ENCODE measurements at regions not wholly inside any gene's neighbourhood (a gene's known extent, or its start where the extent isn't known, plus 50 kb on each side); places are given as distances from the start of the nearest gene placed in this dataset.
A peak's percentile ranks its signal among the peaks of the same experiment; 100 is the strongest.
"Not testable (repeated sequence)": the region's sequence is repeated elsewhere in the genome, so short reads cannot be mapped to it uniquely, and the experiment has no call there.

GRCh38 chr13:59391696-59392095, 772.0 kb downstream of the DIAPH3 start:
- peak; percentile 73 for DNase-seq

- no peak for DNase-seq
Observed at GRCh38 chr13:59392328-59392727, 771.4 kb downstream of the DIAPH3 start.

GRCh38 chr13:59394496-59394895, 769.2 kb downstream of the DIAPH3 start:
- no peak for DNase-seq

- DNase-seq = peak; percentile 29
Observed at GRCh38 chr13:59398127-59398526, 765.6 kb downstream of the DIAPH3 start.

GRCh38 chr13:59398661-59399060, 765.1 kb downstream of the DIAPH3 start:
- no peak for DNase-seq

GRCh38 chr13:59399513-59399912, 764.2 kb downstream of the DIAPH3 start:
- no peak for DNase-seq

GRCh38 chr13:59404331-59404730, 759.4 kb downstream of the DIAPH3 start:
- no peak for DNase-seq

- DNase-seq = not testable (repeated sequence)
Observed at GRCh38 chr13:59407251-59407650, 756.5 kb downstream of the DIAPH3 start.

- DNase-seq = no peak
Observed at GRCh38 chr13:59408738-59409137, 755.0 kb downstream of the DIAPH3 start.

- peak; percentile 77 for DNase-seq
Observed at GRCh38 chr13:59409211-59409610, 754.5 kb downstream of the DIAPH3 start.

GRCh38 chr13:59409634-59410200, 754.0 kb downstream of the DIAPH3 start:
- DNase-seq = no peak

- DNase-seq = no peak
Observed at GRCh38 chr13:59413126-59413525, 750.6 kb downstream of the DIAPH3 start.

GRCh38 chr13:59414006-59414405, 749.7 kb downstream of the DIAPH3 start:
- no peak for DNase-seq

- peak; percentile 25 for DNase-seq
Observed at GRCh38 chr13:59415498-59415897, 748.2 kb downstream of the DIAPH3 start.

GRCh38 chr13:59416561-59416960, 747.2 kb downstream of the DIAPH3 start:
- DNase-seq = peak; percentile 66

- no peak for DNase-seq
Observed at GRCh38 chr13:59422646-59423045, 741.1 kb downstream of the DIAPH3 start.

- no peak for DNase-seq
Observed at GRCh38 chr13:59423708-59424340, 739.9 kb downstream of the DIAPH3 start.

GRCh38 chr13:59424661-59425060, 739.1 kb downstream of the DIAPH3 start:
- no peak for DNase-seq

- DNase-seq = no peak
Observed at GRCh38 chr13:59425211-59425741, 738.5 kb downstream of the DIAPH3 start.

- DNase-seq = no peak
Observed at GRCh38 chr13:59435024-59435423, 728.7 kb downstream of the DIAPH3 start.

- DNase-seq = no peak
Observed at GRCh38 chr13:59437544-59438301, 726.0 kb downstream of the DIAPH3 start.

GRCh38 chr13:59439776-59440428, 723.8 kb downstream of the DIAPH3 start:
- no peak for DNase-seq

GRCh38 chr13:59441068-59441467, 722.7 kb downstream of the DIAPH3 start:
- DNase-seq = not testable (repeated sequence)

Data from NCI-H2171 (cell line).